Mesothelial cell of epicardium (in vitro differentiated cells): ENCODE measurements at regions not wholly inside any gene's neighbourhood (a gene's known extent, or its start where the extent isn't known, plus 50 kb on each side); places are given as distances from the start of the nearest gene placed in this dataset.
A peak's percentile ranks its signal among the peaks of the same experiment; 100 is the strongest.

Experiments used
- DNase-seq, 2 experiments: peaks; one replicate each; pipeline ENCODE4 v3.0.0; 2021; ENCODE audit warnings: low spot score in 2 of 2; ENCODE audit not compliant: unreplicated experiment in 2 of 2
- H3K27ac Mint-ChIP-seq: 2 replicates; pipeline ENCODE4 v1.8.0; 2021; ENCODE audit warnings: mixed read lengths
- H3K27me3 Mint-ChIP-seq: 2 replicates; pipeline ENCODE4 v1.8.0; 2021; ENCODE audit warnings: low read depth, mixed read lengths
- H3K36me3 Mint-ChIP-seq: 2 replicates; pipeline ENCODE4 v1.8.0; 2021; ENCODE audit warnings: mixed read lengths
- H3K4me1 Mint-ChIP-seq: 2 replicates; pipeline ENCODE4 v1.8.0; 2021; ENCODE audit warnings: mixed read lengths
- H3K4me3 Mint-ChIP-seq: 2 replicates; pipeline ENCODE4 v1.8.0; 2021; ENCODE audit warnings: mild to moderate bottlenecking, moderate library complexity, mixed read lengths
- H3K9me3 Mint-ChIP-seq: 2 replicates; pipeline ENCODE4 v1.8.0; 2021; ENCODE audit warnings: mixed read lengths
- CTCF ChIP-seq: fragments of 200-600 bp; sonication (generic); IDR thresholded peaks from one replicate; pipeline ENCODE4 v1.5.0; 2021; ENCODE audit warnings: antibody characterized with exemption; ENCODE audit not compliant: unreplicated experiment

- DNase-seq = no peak
- no peaks in the 10 kb centered on the region for H3K36me3 Mint-ChIP-seq
- H3K27me3 Mint-ChIP-seq = peaks cover 2% of the 10 kb centered on the region
- no peak for TF ChIP-seq CTCF
- peak overlapping the region; percentile 28 for H3K27ac Mint-ChIP-seq
- no peak overlapping the region for H3K4me3 Mint-ChIP-seq
- H3K9me3 Mint-ChIP-seq = peaks cover 8% of the 10 kb centered on the region
- peaks cover 23% of the 10 kb centered on the region for H3K4me1 Mint-ChIP-seq
Measured at GRCh38 chr6:122098201-122098678, 301.2 kb upstream of the HSF2 start.

- H3K27me3 Mint-ChIP-seq = peaks cover 2% of the 10 kb centered on the region
- peaks cover 18% of the 10 kb centered on the region for H3K4me1 Mint-ChIP-seq
- peaks cover 8% of the 10 kb centered on the region for H3K9me3 Mint-ChIP-seq
- no peaks in the 10 kb centered on the region for H3K36me3 Mint-ChIP-seq
- DNase-seq = no peak
- TF ChIP-seq CTCF = no peak
- no peak overlapping the region for H3K4me3 Mint-ChIP-seq
- H3K27ac Mint-ChIP-seq = no peak overlapping the region
Measured at GRCh38 chr6:122102026-122102425, 297.4 kb upstream of the HSF2 start.

GRCh38 chr6:122107256-122107852 is 292.1 kb upstream of the HSF2 start:
- Mint-ChIP-seq H3K4me3 (no peak overlapping the region), H3K9me3 (no peaks in the 10 kb centered on the region), H3K27me3 (no peaks in the 10 kb centered on the region), H3K4me1 (peaks cover 3% of the 10 kb centered on the region), H3K36me3 (no peaks in the 10 kb centered on the region), H3K27ac (no peak overlapping the region)
- DNase-seq = no peak
- no peak for TF ChIP-seq CTCF

- TF ChIP-seq CTCF = no peak
- Mint-ChIP-seq H3K27ac (no peak overlapping the region), H3K27me3 (no peaks in the 10 kb centered on the region), H3K9me3 (peaks cover 3% of the 10 kb centered on the region), H3K36me3 (no peaks in the 10 kb centered on the region), H3K4me3 (no peak overlapping the region), H3K4me1 (peaks cover 7% of the 10 kb centered on the region)
- DNase-seq = no peak
Measured at GRCh38 chr6:122109075-122109474, 290.4 kb upstream of the HSF2 start.

- peaks cover 3% of the 10 kb centered on the region for H3K9me3 Mint-ChIP-seq
- peak overlapping the region; percentile 83 for H3K27ac Mint-ChIP-seq
- no peak for DNase-seq
- peaks cover 1% of the 10 kb centered on the region for H3K36me3 Mint-ChIP-seq
- H3K27me3 Mint-ChIP-seq = no peaks in the 10 kb centered on the region
- no peak overlapping the region for H3K4me3 Mint-ChIP-seq
- H3K4me1 Mint-ChIP-seq = peaks cover 32% of the 10 kb centered on the region
- TF ChIP-seq CTCF = no peak
Measured at GRCh38 chr6:122114717-122115116, 284.7 kb upstream of the HSF2 start.
